ENCODE measurements at regions not wholly inside any gene's neighbourhood (a gene's known extent, or its start where the extent isn't known, plus 50 kb on each side); places are given as distances from the start of the nearest gene placed in this dataset.

- no peak for TF ChIP-seq CTCF (IDR thresholded peaks at IDR 0.05)
- TF ChIP-seq POLR2A (IDR thresholded peaks at IDR 0.05) = no peak
Measured at GRCh38 chr12:113613414-113613813, 141.7 kb upstream of the LHX5 start.
